ENCODE measurements at regions not wholly inside any gene's neighbourhood (a gene's known extent, or its start where the extent isn't known, plus 50 kb on each side); places are given as distances from the start of the nearest gene placed in this dataset.

GRCh38 chr13:106375085-106375484 is 160.4 kb downstream of the EFNB2 start:
- no peak for TF ChIP-seq CTCF (IDR thresholded peaks at IDR 0.05; ENCODE audit: borderline replicate concordance, extremely low read depth, low read length, poor library complexity, severe bottlenecking)
- no peak for TF ChIP-seq EZH2 (IDR thresholded peaks at IDR 0.05; ENCODE audit: borderline replicate concordance, low read depth, low read length, severe bottlenecking)
